CD14-positive monocyte (primary cell): ENCODE measurements at regions not wholly inside any gene's neighbourhood (a gene's known extent, or its start where the extent isn't known, plus 50 kb on each side); places are given as distances from the start of the nearest gene placed in this dataset.

Experiments
- DNase-seq, 3 donors: peaks; one replicate each; pipeline ENCODE4 v3.0.0-alpha.2; 2011 to 2022
- H2AFZ ChIP-seq: 2 replicates; pipeline ENCODE4 v1.6.0; 2012; ENCODE audit warnings: mild to moderate bottlenecking, low read depth, low read length, inconsistent platforms; ENCODE audit not compliant: insufficient read depth, poor library complexity, severe bottlenecking
- H3K27ac ChIP-seq, 2 donors: 1 replicate in 1 of 2; 2 replicates in 1 of 2; pipeline ENCODE4 v1.5.1; 2012 to 2013; ENCODE audit warnings: low read length in 2 of 2, control low read depth in 1 of 2, inconsistent platforms in 1 of 2, low read depth in 1 of 2, mild to moderate bottlenecking in 1 of 2
- H3K27me3 ChIP-seq, 2 donors: one replicate each; pipeline versions ENCODE4 v1.6.0 to v1.6.1; 2011 to 2013; ENCODE audit warnings: low read length in 2 of 2; ENCODE audit not compliant: control insufficient read depth in 2 of 2, insufficient read depth in 2 of 2
- H3K36me3 ChIP-seq, 2 donors: replicated peaks in 1 of 2; 1 replicate in 1 of 2; 2 replicates in 1 of 2; pipeline versions ENCODE4 v1.5.1 to v1.6.1; 2012 to 2013; ENCODE audit warnings: low read length in 2 of 2, control low read depth in 1 of 2, inconsistent platforms in 1 of 2, mild to moderate bottlenecking in 1 of 2; ENCODE audit not compliant: insufficient read depth in 2 of 2, control insufficient read depth in 1 of 2
- H3K4me1 ChIP-seq, 2 donors: 1 replicate in 1 of 2; 2 replicates in 1 of 2; pipeline versions ENCODE4 v1.5.1 to v1.6.1; 2012 to 2013; ENCODE audit warnings: low read length in 2 of 2, control low read depth in 1 of 2, inconsistent platforms in 1 of 2, mild to moderate bottlenecking in 1 of 2, moderate library complexity in 1 of 2; ENCODE audit not compliant: insufficient read depth in 2 of 2, control insufficient read depth in 1 of 2
- H3K4me2 ChIP-seq: replicated peaks from 2 replicates; pipeline ENCODE3; 2012; ENCODE audit warnings: low read length, moderate library complexity, mild to moderate bottlenecking; ENCODE audit not compliant: poor library complexity, severe bottlenecking; ENCODE audit errors: extremely low read depth
- H3K4me3 ChIP-seq, 3 experiments: fragments of 200-600 bp in 1 of 3; sonication (generic) in 1 of 3; replicated peaks in 1 of 3; 1 replicate in 2 of 3; 2 replicates in 1 of 3; pipeline ENCODE4 v1.5.1; 2011 to 2013; ENCODE audit warnings: low read length in 3 of 3, mild to moderate bottlenecking in 3 of 3, control low read depth in 2 of 3, low read depth in 2 of 3, inconsistent platforms in 1 of 3, moderate library complexity in 1 of 3
- H3K79me2 ChIP-seq: 2 replicates; pipeline ENCODE4 v1.6.0; 2012; ENCODE audit warnings: mild to moderate bottlenecking, control low read depth, inconsistent platforms, low read length, moderate library complexity; ENCODE audit not compliant: insufficient read depth
- H3K9ac ChIP-seq: 2 replicates; pipeline ENCODE4 v1.6.0; 2017; ENCODE audit warnings: low read length, mild to moderate bottlenecking; ENCODE audit not compliant: insufficient read depth, poor library complexity, severe bottlenecking
- H3K9me3 ChIP-seq, 2 donors: replicated peaks in 1 of 2; 1 replicate in 1 of 2; 2 replicates in 1 of 2; pipeline versions ENCODE4 v1.5.1 to v1.6.1; 2012 to 2013; ENCODE audit warnings: low read length in 2 of 2, control low read depth in 1 of 2; ENCODE audit not compliant: control insufficient read depth in 1 of 2, insufficient read depth in 1 of 2
- H4K20me1 ChIP-seq: 2 replicates; pipeline ENCODE4 v1.6.0; 2012; ENCODE audit warnings: mild to moderate bottlenecking, low read length, control low read depth, moderate library complexity; ENCODE audit not compliant: insufficient read depth
- H3K27ac Mint-ChIP-seq, 7 donors: one replicate each; pipeline ENCODE4 v1.8.0; 2020; ENCODE audit warnings: mild to moderate bottlenecking in 7 of 7, mixed read lengths in 7 of 7, moderate library complexity in 6 of 7, inconsistent platforms in 2 of 7
- H3K27me3 Mint-ChIP-seq, 3 donors: one replicate each; pipeline ENCODE4 v1.8.0; 2021 to 2022; ENCODE audit warnings: low read depth in 3 of 3, mild to moderate bottlenecking in 3 of 3, mixed read lengths in 3 of 3, moderate library complexity in 3 of 3, inconsistent platforms in 1 of 3
- H3K36me3 Mint-ChIP-seq, 2 donors: one replicate each; pipeline ENCODE4 v1.8.0; 2020; ENCODE audit warnings: mixed read lengths in 2 of 2, inconsistent platforms in 1 of 2, mild to moderate bottlenecking in 1 of 2
- H3K4me1 Mint-ChIP-seq: one replicate; pipeline ENCODE4 v1.8.0; 2020; ENCODE audit warnings: mild to moderate bottlenecking, mixed read lengths
- H3K4me3 Mint-ChIP-seq, 2 donors: one replicate each; pipeline ENCODE4 v1.8.0; 2020; ENCODE audit warnings: mild to moderate bottlenecking in 2 of 2, mixed read lengths in 2 of 2, moderate library complexity in 1 of 2
- H3K9me3 Mint-ChIP-seq, 7 donors: one replicate each; pipeline ENCODE4 v1.8.0; 2020 to 2022; ENCODE audit warnings: mixed read lengths in 7 of 7, mild to moderate bottlenecking in 6 of 7, moderate library complexity in 6 of 7, inconsistent platforms in 2 of 7
- WGBS: methylation state at CpG from one replicate; pipeline ENCODE4 v1.1.5; 2013; ENCODE audit warnings: missing lambda C conversion rate; ENCODE audit not compliant: insufficient coverage; 5-methylcytosine and 5-hydroxymethylcytosine counted together
- intact Hi-C, 2 donors: fragments of 100-400 bp; cut with micrococcal nuclease; formaldehyde crosslinking; loops; one replicate each; pipeline versions ENCODE4 v1.15.0 to v1.15.1; 2023
- TF ChIP-seq, protein P1 (sequence below): fragments of 200-600 bp; IDR thresholded peaks from one replicate; pipeline ENCODE4 v1.8.0; 2022; ENCODE audit warnings: antibody characterized with exemption, mild to moderate bottlenecking

- Histone ChIP-seq H4K20me1 (no peaks in the 10 kb centered on the region), H3K4me3 (no peak overlapping the region), H3K4me1 (no peaks in the 10 kb centered on the region), H3K79me2 (no peaks in the 10 kb centered on the region), H2AFZ (no peak overlapping the region), H3K9ac (no peak overlapping the region), H3K27ac (no peak overlapping the region), H3K27me3 (no peaks in the 10 kb centered on the region), H3K9me3 (no peaks in the 10 kb centered on the region), H3K4me2 (no peak overlapping the region), H3K36me3 (no peaks in the 10 kb centered on the region)
- peaks cover 0 to 2% (median 0%) of the 10 kb centered on the region in 7 donors for H3K9me3 Mint-ChIP-seq
- H3K4me3 Mint-ChIP-seq: no peak overlapping the region
- DNase-seq: no peak
- peaks cover 0 to 2% (median 0%) of the 10 kb centered on the region in 3 donors for H3K27me3 Mint-ChIP-seq
- 58% methylated on average over 2 of the region's 3 CpGs for WGBS
- TF ChIP-seq, protein P1, sequence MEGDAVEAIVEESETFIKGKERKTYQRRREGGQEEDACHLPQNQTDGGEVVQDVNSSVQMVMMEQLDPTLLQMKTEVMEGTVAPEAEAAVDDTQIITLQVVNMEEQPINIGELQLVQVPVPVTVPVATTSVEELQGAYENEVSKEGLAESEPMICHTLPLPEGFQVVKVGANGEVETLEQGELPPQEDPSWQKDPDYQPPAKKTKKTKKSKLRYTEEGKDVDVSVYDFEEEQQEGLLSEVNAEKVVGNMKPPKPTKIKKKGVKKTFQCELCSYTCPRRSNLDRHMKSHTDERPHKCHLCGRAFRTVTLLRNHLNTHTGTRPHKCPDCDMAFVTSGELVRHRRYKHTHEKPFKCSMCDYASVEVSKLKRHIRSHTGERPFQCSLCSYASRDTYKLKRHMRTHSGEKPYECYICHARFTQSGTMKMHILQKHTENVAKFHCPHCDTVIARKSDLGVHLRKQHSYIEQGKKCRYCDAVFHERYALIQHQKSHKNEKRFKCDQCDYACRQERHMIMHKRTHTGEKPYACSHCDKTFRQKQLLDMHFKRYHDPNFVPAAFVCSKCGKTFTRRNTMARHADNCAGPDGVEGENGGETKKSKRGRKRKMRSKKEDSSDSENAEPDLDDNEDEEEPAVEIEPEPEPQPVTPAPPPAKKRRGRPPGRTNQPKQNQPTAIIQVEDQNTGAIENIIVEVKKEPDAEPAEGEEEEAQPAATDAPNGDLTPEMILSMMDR: no peak
- H3K4me1 Mint-ChIP-seq: no peaks in the 10 kb centered on the region
- H3K27ac Mint-ChIP-seq: no peak overlapping the region
- H3K36me3 Mint-ChIP-seq: no peaks in the 10 kb centered on the region
- intact Hi-C loops: no loop called here
Measured at GRCh38 chr5:91998774-91999173, 615.7 kb upstream of the ARRDC3 start.

GRCh38 chr5:91983869-91984268 lies 600.8 kb upstream of the ARRDC3 start:
- TF ChIP-seq, protein P1: no peak
- Histone ChIP-seq H3K9ac (no peak overlapping the region), H3K27me3 (no peaks in the 10 kb centered on the region), H3K4me1 (no peaks in the 10 kb centered on the region), H2AFZ (no peak overlapping the region), H4K20me1 (no peaks in the 10 kb centered on the region), H3K4me3 (no peak overlapping the region), H3K27ac (no peak overlapping the region), H3K79me2 (no peaks in the 10 kb centered on the region), H3K9me3 (no peaks in the 10 kb centered on the region), H3K4me2 (no peak overlapping the region), H3K36me3 (no peaks in the 10 kb centered on the region)
- no peaks in the 10 kb centered on the region for H3K27me3 Mint-ChIP-seq
- no peak overlapping the region for H3K4me3 Mint-ChIP-seq
- no peaks in the 10 kb centered on the region for H3K4me1 Mint-ChIP-seq
- no peak overlapping the region for H3K27ac Mint-ChIP-seq
- WGBS: no CpG with 5 or more reads among the region's 1 CpG
- peaks cover 0 to 2% (median 0%) of the 10 kb centered on the region in 7 donors for H3K9me3 Mint-ChIP-seq
- no peak for DNase-seq
- no peaks in the 10 kb centered on the region for H3K36me3 Mint-ChIP-seq
- intact Hi-C loops: no loop called here
